Activated CD8-positive, alpha-beta memory T cell treated with anti-CD3 and anti-CD28 coated beads, Interleukin-2, amount 10 ng/mL, durations not matched to agents 7 days and 5 days (primary cell): ENCODE measurements at regions not wholly inside any gene's neighbourhood (a gene's known extent, or its start where the extent isn't known, plus 50 kb on each side); places are given as distances from the start of the nearest gene placed in this dataset.

Experiments
- ATAC-seq: fragments of 150-1000 bp; cut with Tn5 transposase; one replicate; pipeline ENCODE4 v1.10.0; 2021; ENCODE audit warnings: moderate library complexity
- CTCF ChIA-PET: fragments of 350-600 bp; sonication (Branson Sonifier 250); formaldehyde crosslinking; loops from one replicate; lab custom pipeline; 2021; ENCODE audit warnings: antibody characterized with exemption; lab: Charles Lee
- DNase-seq: peaks from one replicate; pipeline ENCODE4 v3.0.0-alpha.2; 2020
- H3K27ac Mint-ChIP-seq: one replicate; pipeline ENCODE4 v1.8.0; 2021; ENCODE audit warnings: mild to moderate bottlenecking, mixed read lengths
- H3K27me3 Mint-ChIP-seq: one replicate; pipeline ENCODE4 v1.8.0; 2021; ENCODE audit warnings: mixed read lengths
- H3K36me3 Mint-ChIP-seq: one replicate; pipeline ENCODE4 v1.8.0; 2021; ENCODE audit warnings: mild to moderate bottlenecking, mixed read lengths
- H3K4me1 Mint-ChIP-seq: one replicate; pipeline ENCODE4 v1.8.0; 2021; ENCODE audit warnings: mixed read lengths
- H3K4me3 Mint-ChIP-seq: one replicate; pipeline ENCODE4 v1.8.0; 2021; ENCODE audit warnings: mild to moderate bottlenecking, moderate library complexity, mixed read lengths
- H3K9me3 Mint-ChIP-seq: one replicate; pipeline ENCODE4 v1.8.0; 2022; ENCODE audit warnings: low read depth, mixed read lengths

DNA sequence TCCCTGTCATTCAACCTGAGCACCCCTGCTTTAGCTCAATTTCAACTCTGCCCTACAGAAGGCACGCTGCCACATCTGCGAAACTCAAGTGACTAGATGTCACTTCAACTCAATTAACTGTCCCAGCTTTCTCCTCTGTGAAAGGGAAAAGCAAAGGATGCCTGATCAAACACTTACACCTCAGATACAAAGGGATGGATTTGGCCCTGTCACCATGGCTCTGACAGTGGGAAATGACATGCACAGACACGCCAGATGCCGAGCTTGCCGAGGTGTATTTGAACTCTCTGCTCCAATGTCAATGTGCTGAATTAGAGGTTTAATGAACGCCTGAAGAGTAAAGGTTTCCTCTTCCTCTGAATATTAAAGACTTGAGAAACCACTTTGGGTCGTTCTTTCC is 481.1 kb downstream of the CBLN2 start:
- H3K4me1 Mint-ChIP-seq: no peaks in the 10 kb centered on the region
- peaks cover 7% of the 10 kb centered on the region for H3K9me3 Mint-ChIP-seq
- no peak overlapping the region for H3K27ac Mint-ChIP-seq
- H3K27me3 Mint-ChIP-seq: no peaks in the 10 kb centered on the region
- DNase-seq (no peak), ATAC-seq (no peak)
- CTCF ChIA-PET: no interaction called here
- H3K4me3 Mint-ChIP-seq: no peak overlapping the region
- no peaks in the 10 kb centered on the region for H3K36me3 Mint-ChIP-seq

DNA sequence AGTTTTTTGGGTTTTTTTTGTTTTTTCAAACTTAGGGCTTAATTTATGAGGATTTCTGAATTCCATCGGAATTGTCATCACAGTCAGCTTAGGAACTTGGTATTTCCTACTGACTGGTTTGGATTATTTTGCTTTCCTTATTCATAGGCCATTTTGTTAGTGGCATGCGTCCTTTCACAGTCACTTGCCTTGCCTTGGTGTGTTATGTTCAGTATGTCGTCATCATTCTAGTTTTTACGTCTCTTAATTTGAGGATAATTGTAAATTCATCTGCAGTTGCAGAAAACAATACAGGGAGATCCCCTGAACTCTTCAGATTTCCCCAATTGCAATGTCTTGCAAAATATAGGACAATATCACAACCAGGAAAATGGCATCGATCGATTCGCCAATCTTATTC is 485.3 kb downstream of the CBLN2 start:
- peaks cover 15% of the 10 kb centered on the region for H3K9me3 Mint-ChIP-seq
- H3K4me1 Mint-ChIP-seq: no peaks in the 10 kb centered on the region
- no peaks in the 10 kb centered on the region for H3K36me3 Mint-ChIP-seq
- DNase-seq (no peak), ATAC-seq (no peak)
- no peak overlapping the region for H3K27ac Mint-ChIP-seq
- H3K4me3 Mint-ChIP-seq: no peak overlapping the region
- CTCF ChIA-PET: no interaction called here
- H3K27me3 Mint-ChIP-seq: no peaks in the 10 kb centered on the region

DNA sequence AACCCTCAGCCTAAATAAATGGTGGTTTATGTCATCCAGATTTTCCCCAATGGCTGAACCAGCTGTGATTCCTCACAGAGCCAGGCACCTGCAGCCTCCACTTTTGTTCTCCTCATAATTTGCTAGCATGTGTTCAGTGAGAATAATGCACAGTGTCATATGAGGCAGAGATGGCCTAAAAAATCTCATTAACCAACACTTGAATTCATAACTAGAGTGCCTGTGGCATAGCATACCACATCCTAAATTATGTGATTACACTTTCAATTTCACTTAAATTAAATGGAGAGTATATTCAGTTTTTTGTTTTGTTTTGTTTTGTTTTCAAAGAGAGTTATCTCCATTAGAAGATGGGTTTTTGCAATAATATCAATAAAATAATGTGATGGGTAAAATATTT is 488.0 kb downstream of the CBLN2 start:
- CTCF ChIA-PET: no interaction called here
- Mint-ChIP-seq H3K4me1 (no peaks in the 10 kb centered on the region), H3K27me3 (no peaks in the 10 kb centered on the region), H3K9me3 (peaks cover 10% of the 10 kb centered on the region), H3K4me3 (no peak overlapping the region), H3K36me3 (no peaks in the 10 kb centered on the region), H3K27ac (no peak overlapping the region)
- ATAC-seq (no peak), DNase-seq (no peak)

DNA sequence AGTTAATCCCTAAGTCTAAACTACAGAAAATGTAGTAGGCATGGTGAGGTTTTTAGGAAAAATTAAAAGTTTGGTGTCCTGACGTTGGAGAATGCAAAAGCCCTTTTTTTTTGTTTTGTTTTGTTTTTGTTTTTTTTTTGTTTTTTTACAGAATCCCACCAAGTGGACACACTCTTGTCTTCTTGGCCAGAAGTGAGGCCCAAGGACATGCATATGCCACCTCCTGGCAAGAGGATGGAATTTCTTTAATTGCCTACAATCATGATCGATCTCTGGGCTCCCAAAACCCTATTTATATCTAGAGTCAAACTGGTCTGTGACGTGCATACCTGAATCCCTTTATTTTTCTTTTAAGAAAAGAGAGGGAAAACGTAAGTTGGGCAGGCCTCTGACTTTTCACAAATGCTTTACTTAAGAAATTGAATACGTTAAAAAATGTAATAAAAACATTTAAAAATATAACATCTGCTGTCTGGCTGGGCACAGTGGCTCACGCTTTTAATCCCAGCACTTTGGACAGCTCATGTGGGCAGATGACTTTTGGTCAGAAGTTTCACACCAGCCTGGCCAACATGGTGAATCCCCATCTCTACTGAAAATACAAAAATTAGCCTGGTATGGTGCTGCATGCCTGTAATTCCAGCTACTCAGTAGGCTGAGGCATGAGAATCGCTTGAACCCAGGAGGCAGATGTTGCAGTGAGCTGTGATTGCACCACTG is 502.7 kb downstream of the CBLN2 start:
- no peak for ATAC-seq
- no peaks in the 10 kb centered on the region for H3K4me1 Mint-ChIP-seq
- H3K36me3 Mint-ChIP-seq: no peaks in the 10 kb centered on the region
- H3K9me3 Mint-ChIP-seq: peaks cover 11% of the 10 kb centered on the region
- CTCF ChIA-PET: no interaction called here
- H3K27ac Mint-ChIP-seq: no peak overlapping the region
- H3K4me3 Mint-ChIP-seq: no peak overlapping the region
- no peaks in the 10 kb centered on the region for H3K27me3 Mint-ChIP-seq
- no peak for DNase-seq

DNA sequence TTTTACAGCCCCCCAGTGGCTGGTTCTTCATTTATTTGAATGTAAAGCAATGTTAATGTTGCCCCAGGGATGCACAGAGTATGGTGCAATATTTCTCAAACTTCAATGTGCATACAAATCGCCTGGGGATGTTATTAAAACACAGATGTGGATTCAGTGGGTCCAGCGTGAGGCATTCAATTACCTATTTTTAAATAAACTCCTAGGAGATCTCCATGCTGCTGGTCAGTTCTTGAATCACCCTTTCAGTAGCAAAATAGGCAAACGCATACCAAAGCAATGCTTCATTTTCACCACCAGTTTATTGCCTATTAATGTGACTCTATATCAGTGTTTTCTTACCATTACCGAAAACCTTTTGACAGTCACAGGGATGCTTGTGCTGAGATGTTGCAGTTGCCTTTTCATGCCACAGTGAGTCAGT is 530.7 kb downstream of the CBLN2 start:
- Mint-ChIP-seq H3K4me1 (no peaks in the 10 kb centered on the region), H3K9me3 (peaks cover 16% of the 10 kb centered on the region), H3K27ac (no peak overlapping the region), H3K4me3 (no peak overlapping the region), H3K27me3 (no peaks in the 10 kb centered on the region), H3K36me3 (no peaks in the 10 kb centered on the region)
- CTCF ChIA-PET: no interaction called here
- no peak for ATAC-seq
- no peak for DNase-seq

DNA sequence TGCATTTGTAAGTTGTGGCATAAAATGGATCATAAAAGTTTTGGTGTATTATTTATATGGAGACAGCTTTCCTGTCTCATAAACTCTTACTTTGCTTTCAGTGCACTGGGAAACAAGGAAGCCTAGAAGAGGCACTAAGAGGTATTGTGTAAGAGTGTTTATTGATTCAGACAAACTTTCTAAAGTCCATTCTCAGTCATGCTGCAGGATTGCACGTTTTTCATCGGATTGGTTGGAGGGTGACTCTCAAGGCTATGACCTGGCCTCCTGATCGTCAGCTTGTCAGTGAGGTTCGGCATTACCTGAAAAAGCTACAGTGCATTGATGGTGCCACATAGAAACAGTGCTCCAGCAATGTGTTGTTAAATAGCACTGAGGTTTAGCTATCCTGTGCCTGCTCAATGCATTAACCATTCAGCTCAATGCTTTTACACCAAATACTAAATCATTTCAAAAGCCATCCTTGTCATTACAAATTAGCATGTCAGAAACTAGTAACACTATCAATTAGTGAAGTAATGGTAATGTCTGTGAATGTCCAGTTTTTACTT is 545.5 kb downstream of the CBLN2 start:
- H3K4me1 Mint-ChIP-seq: no peaks in the 10 kb centered on the region
- peaks cover 9% of the 10 kb centered on the region for H3K9me3 Mint-ChIP-seq
- no peak overlapping the region for H3K27ac Mint-ChIP-seq
- H3K36me3 Mint-ChIP-seq: no peaks in the 10 kb centered on the region
- DNase-seq: no peak
- no peak for ATAC-seq
- H3K4me3 Mint-ChIP-seq: no peak overlapping the region
- CTCF ChIA-PET: no interaction called here
- no peaks in the 10 kb centered on the region for H3K27me3 Mint-ChIP-seq

DNA sequence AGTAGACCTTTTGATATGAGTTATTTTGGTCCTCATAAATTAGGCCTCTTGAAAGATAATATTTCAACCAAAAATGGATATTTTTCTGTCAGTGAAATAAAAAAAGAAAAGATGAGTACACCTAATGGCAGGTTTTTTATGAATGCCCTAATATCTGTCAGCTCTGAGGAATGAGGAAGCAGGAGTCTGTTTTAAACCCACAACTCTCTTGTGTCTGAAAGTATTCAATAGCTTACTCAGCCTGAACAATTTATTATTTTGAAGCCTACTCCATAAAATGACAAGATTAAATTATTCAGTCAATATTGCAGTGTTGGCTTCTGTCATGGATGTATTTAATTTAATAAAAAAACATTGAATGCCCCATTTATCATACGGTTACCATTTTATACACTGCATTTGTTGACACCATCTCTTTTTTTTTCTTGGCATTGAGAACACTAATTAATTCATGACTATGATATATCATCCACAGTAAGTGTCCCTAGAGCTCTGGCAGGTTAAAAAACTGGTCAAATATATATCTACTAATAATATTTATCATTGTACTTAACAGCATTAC is 548.2 kb downstream of the CBLN2 start:
- Mint-ChIP-seq H3K27me3 (no peaks in the 10 kb centered on the region), H3K27ac (no peak overlapping the region), H3K4me3 (no peak overlapping the region), H3K4me1 (no peaks in the 10 kb centered on the region), H3K9me3 (peaks cover 9% of the 10 kb centered on the region), H3K36me3 (no peaks in the 10 kb centered on the region)
- CTCF ChIA-PET: no interaction called here
- DNase-seq (no peak), ATAC-seq (no peak)

DNA sequence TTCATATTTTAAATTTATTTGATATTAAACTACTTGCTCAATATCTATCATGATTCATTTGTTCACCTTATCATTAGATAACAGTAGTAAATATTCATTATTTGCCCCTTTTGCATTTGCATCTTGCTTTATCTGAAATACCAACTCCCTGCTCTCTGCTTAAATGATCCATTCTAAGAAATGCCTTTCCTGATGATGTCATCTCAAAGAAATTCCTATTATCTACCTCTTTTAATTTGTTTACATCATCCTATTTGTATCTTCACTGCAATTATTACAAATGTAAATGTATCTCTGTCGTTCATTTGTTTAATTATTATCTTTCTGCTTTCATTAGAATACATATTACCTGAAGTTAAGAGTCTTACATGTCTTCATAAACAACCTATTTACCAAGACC is 549.9 kb downstream of the CBLN2 start:
- peaks cover 7% of the 10 kb centered on the region for H3K9me3 Mint-ChIP-seq
- no peak overlapping the region for H3K4me3 Mint-ChIP-seq
- H3K27me3 Mint-ChIP-seq: no peaks in the 10 kb centered on the region
- no peaks in the 10 kb centered on the region for H3K36me3 Mint-ChIP-seq
- ATAC-seq (no peak), DNase-seq (no peak)
- CTCF ChIA-PET: no interaction called here
- no peak overlapping the region for H3K27ac Mint-ChIP-seq
- no peaks in the 10 kb centered on the region for H3K4me1 Mint-ChIP-seq

DNA sequence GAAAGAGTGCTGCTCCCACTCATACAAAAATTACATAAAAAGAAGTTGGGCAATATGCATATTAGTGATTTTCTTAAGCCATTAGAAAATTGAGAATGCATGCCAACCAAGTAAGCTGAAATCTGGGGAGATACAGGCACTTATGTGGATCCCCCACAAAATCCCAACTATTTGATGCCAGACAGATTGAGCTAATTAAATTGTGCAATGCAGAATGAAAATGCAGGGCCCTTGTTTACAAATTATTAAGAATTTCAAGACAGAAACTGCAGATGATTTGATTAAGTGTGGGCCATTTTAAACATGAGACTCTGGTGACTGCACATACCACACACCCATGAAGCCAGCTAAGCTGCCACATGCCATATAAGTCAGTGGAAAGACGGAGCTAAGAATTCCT is 554.5 kb downstream of the CBLN2 start:
- H3K27ac Mint-ChIP-seq: no peak overlapping the region
- H3K4me3 Mint-ChIP-seq: no peak overlapping the region
- H3K36me3 Mint-ChIP-seq: no peaks in the 10 kb centered on the region
- no peaks in the 10 kb centered on the region for H3K4me1 Mint-ChIP-seq
- CTCF ChIA-PET: no interaction called here
- ATAC-seq: no peak
- H3K27me3 Mint-ChIP-seq: no peaks in the 10 kb centered on the region
- DNase-seq: no peak
- H3K9me3 Mint-ChIP-seq: peaks cover 11% of the 10 kb centered on the region

DNA sequence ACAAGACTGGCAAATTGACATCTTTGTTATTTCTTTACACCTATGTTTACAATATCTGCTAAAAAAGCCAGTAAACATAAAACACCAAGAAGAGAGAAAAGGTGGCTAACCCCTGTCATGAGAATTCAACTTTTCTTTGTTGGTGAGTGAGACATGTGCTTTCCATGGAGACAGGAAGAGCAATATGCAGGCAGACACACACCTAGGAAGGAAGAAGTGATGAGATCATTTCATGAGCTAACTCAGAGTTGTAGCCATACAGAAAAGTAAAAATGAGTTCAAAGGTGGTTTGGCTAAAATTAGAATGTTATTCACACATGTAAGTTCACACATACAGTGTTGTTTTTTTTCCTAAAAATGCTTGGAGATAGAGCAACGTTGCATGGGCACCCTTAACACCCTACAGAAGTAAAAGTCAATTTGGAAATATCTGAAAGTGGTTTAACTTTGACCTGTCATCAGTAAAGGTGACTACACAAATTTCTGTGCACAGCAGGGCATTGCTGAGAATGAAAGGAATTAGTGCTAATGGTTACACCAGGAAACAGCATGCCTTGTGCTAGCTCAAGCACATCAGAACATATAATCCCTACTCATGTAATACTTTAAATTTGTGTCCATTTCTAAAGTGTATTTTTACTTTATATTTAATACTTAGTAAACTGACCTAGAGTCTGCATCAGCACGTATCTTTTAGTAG is 557.6 kb downstream of the CBLN2 start:
- Mint-ChIP-seq H3K4me1 (no peaks in the 10 kb centered on the region), H3K4me3 (no peak overlapping the region), H3K27ac (no peak overlapping the region), H3K9me3 (peaks cover 10% of the 10 kb centered on the region), H3K27me3 (no peaks in the 10 kb centered on the region), H3K36me3 (no peaks in the 10 kb centered on the region)
- ATAC-seq (no peak), DNase-seq (no peak)
- CTCF ChIA-PET: no interaction called here

DNA sequence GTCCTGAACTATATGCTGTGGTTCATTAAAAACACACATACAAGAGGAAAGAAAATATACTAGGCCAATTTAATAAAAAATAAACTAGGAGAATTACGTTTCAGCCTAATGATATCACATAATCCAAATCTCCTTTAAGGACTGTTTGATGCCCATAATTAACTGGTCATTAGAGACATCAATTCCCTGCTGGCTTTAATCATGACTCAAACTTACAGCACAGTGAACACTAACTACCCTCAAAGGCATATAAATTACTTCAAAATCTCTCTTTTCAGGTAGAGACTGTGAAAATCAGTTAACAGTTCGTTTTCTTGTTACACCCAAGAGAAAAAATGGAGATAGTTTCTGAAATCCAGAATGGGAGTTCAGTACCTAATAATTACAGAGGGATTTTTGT is 567.4 kb downstream of the CBLN2 start:
- CTCF ChIA-PET: no interaction called here
- Mint-ChIP-seq H3K4me3 (no peak overlapping the region), H3K4me1 (no peaks in the 10 kb centered on the region), H3K27me3 (no peaks in the 10 kb centered on the region), H3K36me3 (no peaks in the 10 kb centered on the region), H3K9me3 (peaks cover 7% of the 10 kb centered on the region), H3K27ac (no peak overlapping the region)
- ATAC-seq (no peak), DNase-seq (no peak)

DNA sequence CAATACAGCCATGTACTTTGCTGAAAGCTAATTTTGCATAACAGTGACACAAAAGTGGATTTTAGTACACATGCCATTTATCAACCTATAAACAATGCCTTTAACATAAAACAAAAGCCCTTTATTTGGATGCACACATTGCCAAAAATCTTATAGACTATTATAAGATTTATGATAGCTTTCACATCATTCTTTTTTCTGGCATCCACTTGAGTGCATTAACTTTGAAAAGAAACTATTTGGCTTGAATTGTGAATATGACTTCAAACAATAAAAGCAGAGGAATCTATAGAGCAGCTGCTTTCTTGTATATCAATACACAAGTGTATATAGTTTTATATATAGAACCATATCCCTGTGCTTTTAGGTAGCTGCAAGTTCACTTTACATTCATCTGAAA is 577.4 kb downstream of the CBLN2 start:
- Mint-ChIP-seq H3K27ac (no peak overlapping the region), H3K36me3 (no peaks in the 10 kb centered on the region), H3K9me3 (peaks cover 10% of the 10 kb centered on the region), H3K27me3 (no peaks in the 10 kb centered on the region), H3K4me1 (no peaks in the 10 kb centered on the region), H3K4me3 (no peak overlapping the region)
- CTCF ChIA-PET: no interaction called here
- ATAC-seq (no peak), DNase-seq (no peak)

DNA sequence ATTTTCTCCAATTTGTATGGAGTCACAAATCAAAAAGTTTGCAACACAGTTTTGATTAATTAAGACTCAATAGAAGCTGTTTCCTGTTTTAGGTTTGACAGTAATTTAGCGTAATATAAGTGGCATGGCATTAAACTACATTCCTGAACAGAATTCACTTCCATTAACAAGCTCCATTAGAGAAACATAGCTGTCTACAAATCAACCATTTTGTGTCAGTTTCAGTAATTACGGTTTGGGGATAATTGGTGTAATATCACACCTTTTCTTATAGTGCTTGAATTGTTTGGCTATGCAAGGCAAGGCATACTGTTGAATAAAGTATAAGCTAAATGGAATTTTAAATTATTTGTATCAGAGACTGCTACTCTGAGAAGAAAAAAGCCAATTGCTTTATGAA is 585.5 kb downstream of the CBLN2 start:
- DNase-seq (no peak), ATAC-seq (no peak)
- CTCF ChIA-PET: no interaction called here
- H3K27me3 Mint-ChIP-seq: no peaks in the 10 kb centered on the region
- H3K4me3 Mint-ChIP-seq: no peak overlapping the region
- H3K27ac Mint-ChIP-seq: no peak overlapping the region
- H3K4me1 Mint-ChIP-seq: no peaks in the 10 kb centered on the region
- H3K36me3 Mint-ChIP-seq: no peaks in the 10 kb centered on the region
- peaks cover 5% of the 10 kb centered on the region for H3K9me3 Mint-ChIP-seq

DNA sequence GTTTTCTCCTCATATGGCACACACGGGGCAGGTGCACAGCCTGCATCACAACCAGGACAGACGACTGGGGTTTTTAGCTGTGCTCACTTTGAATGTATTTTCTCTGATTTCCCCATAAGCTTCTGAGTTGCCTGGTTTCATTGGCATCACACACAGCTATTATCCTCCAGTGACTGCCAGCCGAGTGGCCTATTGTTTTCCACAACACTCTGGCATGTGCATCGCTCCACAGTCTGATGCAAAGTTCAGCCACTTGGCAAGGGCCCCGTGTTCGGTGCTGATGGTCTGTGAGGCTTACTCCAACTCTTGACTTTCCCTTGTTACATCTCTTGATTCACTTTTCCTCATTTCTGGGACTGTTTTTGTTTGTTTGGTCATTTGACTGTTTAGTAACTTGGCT is 593.1 kb downstream of the CBLN2 start:
- ATAC-seq (no peak), DNase-seq (no peak)
- Mint-ChIP-seq H3K27me3 (no peaks in the 10 kb centered on the region), H3K36me3 (no peaks in the 10 kb centered on the region), H3K4me3 (no peak overlapping the region), H3K9me3 (no peaks in the 10 kb centered on the region), H3K4me1 (no peaks in the 10 kb centered on the region), H3K27ac (no peak overlapping the region)
- CTCF ChIA-PET: no interaction called here
